ENCODE measurements at regions not wholly inside any gene's neighbourhood (a gene's known extent, or its start where the extent isn't known, plus 50 kb on each side); places are given as distances from the start of the nearest gene placed in this dataset.
A peak's percentile ranks its signal among the peaks of the same experiment; 100 is the strongest.
"Not testable (repeated sequence)": the region's sequence is repeated elsewhere in the genome, so short reads cannot be mapped to it uniquely, and the experiment has no call there.

DNA sequence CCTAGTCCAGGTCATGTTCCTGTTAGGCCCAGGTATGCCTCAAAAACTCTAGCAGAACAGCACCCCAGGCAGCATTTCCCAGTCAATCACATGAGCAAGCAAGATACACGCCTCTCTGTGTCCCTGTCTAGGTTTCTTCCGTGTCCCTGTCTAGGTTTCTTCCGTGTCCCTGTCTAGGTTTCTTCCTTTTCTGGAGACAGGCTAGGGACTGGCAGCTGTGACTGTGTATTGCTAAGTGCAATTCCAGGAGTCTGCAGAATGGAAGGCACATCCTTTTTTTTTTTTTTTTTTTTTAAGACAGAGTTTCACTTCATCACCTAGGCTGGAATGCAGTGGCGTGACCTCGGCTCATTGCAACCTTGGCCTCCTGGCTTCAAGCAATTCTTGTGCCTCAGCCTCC, 77.6 kb downstream of the SETD4 start:
- no peak for DNase-seq (ENCODE audit: low spot score)

DNA sequence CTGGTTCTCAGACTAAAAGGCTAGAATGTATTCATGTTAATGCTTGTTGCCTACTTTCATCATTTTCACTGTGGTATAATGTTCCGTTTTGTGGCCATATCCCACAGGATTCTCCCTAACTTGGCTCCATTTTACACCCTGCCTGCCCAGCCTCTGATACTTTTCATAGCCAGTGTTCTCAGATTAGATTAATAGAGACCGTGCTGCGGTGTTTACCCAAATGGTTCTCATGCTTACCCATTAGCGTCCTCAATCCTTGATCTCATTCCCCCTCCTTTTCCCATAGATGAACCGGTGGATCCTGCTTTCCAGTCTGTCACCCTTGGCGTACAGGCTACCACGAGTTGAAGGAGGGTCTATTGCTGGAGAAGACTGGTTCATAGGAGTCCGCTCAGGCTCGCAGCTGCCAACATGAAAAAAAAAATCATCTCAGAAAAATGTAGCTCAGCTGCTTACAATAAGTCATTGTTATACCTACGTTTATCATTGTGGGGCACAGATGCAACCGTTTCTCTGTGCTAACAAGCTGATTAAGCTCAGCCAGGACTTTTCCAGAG, 78.7 kb downstream of the SETD4 start:
- DNase-seq (ENCODE audit: low spot score): no peak

DNA sequence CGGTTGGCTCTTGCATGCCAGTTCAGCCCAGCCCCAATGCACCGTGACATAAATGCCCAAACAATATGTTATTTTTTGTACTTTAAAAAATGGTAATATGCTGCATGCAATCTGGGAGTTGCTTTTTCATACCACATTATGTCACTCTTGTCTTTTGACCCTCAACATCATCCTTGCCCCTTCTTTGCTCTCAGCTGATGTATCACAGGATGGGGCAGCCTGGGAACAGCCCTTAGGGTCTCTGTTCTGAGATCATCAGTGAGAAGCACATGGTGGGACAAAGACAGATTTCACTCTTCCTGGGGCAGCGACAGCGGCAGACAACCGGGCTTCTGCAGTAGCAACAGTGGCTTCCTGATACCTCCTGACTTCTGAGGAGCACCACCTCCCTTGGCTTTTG, 79.5 kb downstream of the SETD4 start:
- DNase-seq (ENCODE audit: low spot score): no peak

DNA sequence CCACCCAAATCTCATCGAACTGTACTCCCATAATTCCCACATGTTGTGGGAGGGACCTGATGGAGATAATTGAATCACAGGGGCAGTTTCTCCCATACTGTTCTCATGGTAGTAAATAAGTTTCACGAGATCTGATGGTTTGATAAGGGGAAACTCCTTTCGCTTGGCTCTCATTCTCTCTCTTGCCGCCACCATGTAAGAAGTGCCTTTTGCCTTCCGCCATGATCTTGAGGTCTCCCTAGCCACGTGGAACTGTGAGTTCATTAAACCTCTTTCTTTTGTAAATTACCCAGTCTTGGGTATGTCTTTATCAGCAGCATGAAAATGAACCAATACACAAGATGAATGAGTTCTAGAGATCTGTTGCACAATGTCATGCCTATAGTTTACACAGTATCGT, 82.5 kb downstream of the SETD4 start:
- not testable (repeated sequence) for DNase-seq (ENCODE audit: low spot score)

DNA sequence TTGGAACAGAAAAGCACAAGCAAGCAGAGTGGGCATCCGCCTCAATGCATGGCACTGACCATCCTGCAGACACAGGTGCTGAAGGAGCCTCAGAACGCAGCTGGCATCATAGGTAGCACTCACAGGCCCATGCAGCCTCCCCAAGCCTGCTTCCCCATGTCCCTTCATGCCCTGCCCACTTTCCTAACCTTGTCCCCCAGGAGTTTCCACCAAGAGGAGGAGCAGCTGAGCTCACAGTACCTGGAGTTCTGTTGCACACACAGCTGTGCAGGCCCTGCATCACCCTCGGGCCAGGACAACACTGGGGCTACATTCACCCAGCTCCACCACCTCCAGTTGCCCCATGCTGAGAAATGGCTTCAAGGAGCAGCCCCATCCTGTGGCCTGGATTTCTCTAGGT, 83.4 kb downstream of the SETD4 start:
- no peak for DNase-seq (ENCODE audit: low spot score)

DNA sequence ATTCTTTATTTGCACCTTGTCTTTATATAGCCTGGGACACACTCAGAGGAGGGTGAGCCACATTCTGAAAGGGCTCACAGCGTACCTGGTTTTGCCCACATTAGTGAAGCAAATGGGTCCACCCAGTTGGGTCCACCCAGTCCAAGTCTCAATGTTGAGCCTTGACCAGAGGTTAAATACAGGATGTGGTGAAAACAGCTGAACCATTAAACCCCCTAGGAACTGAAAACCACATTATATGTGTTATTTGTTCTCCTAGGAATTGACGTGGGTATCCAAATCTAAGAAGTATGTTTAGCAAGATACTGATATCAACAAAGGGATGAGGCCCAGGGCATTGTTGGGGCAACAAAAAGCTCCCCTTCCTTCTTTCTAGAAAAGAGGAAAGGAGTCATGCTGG, 83.8 kb downstream of the SETD4 start:
- DNase-seq (ENCODE audit: low spot score): no peak

DNA sequence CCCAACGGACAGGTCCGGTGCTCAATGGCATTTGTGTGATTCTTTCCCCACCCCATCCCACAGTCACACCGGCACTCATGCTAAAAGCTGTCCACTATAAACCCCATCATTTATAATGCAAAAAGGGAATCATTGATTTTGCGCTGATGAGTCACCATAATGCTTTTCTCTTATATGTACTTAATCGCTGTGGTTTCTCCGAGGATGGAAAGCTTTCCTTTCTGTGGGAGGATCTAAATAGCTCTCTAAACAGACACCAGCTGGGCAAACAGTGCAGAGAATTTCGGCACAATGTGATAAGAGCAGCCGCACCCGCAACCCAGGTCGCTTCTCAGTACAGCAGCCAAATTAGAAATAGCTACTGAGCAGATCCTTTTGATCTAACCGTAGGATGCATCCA, 85.6 kb downstream of the SETD4 start:
- no peak for DNase-seq (ENCODE audit: low spot score)

DNA sequence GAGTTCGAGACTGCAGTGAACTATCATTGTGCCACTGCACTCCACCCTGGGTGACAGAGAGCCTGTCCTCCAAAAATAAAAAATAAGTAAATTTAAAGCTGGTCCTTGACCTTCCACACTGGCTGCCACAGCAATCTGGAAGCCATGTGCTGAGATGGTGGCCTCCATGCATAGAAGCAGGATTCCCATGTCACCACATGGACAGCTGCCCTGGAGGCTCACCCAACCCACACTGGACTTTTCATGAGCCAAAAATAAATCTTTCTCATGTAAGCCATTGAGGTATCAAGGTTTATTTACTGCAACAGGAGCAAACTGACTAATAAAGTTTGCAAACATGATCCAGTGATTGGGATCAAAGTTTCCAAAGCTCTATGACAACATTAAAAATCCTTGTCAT, 88.5 kb downstream of the SETD4 start:
- DNase-seq (ENCODE audit: low spot score): no peak

DNA sequence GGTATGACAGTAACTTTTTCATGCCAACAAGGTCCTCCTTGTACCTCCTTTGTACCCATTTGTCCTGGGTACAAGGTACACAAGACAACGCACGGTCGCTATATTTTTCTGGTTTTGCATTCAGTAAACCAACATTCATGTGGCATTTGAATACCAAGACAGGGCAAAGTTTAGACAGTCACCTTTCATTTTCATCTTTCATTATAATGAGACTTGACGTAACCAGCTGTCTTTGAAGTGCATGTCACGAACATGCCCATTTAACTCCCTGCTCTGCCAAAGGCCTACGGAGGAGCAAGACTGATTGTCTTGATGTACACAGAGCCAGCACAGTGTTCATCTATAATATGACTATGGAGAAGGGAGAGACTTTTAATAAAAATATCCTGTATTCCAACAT, 91.0 kb downstream of the SETD4 start:
- no peak for DNase-seq (ENCODE audit: low spot score)

DNA sequence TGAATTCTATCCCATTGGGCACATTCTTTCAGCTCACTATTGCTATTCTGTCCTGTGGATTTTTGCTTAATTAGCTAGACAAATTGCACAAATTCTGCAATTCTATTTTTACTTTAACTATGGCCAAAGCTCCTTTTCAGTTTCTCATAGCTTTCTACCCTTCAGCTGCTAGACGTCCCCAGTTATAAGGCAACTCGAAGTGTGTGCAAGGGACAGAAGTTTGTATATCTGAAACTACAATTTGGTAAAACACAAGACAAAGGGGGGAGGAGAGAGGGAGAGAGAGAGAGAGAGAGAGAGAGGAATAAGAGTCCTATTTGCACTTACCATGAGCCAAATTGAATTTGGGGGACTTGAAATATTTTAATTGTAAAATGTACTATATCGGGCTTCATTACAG, 91.8 kb downstream of the SETD4 start:
- DNase-seq (ENCODE audit: low spot score): no peak

DNA sequence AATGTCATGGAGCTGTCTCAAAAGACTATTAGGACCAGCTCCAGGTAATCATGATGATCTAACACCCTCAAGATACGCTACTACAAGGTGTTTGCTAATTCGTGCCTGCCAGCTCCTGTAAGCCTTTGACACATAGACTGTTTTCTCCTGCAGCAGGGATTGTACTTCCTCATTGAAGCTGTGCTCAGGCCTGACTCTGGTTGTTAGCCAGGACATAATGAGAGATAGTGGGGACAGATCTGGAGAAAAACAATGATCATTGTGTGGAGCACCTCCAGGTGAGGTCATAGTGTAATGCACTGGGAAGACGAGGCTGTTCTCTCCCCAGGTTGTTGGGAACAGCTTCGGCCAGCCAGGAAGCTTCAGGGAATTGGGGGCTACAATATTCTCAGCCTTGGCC, 94.6 kb downstream of the SETD4 start:
- no peak for DNase-seq (ENCODE audit: low spot score)

DNA sequence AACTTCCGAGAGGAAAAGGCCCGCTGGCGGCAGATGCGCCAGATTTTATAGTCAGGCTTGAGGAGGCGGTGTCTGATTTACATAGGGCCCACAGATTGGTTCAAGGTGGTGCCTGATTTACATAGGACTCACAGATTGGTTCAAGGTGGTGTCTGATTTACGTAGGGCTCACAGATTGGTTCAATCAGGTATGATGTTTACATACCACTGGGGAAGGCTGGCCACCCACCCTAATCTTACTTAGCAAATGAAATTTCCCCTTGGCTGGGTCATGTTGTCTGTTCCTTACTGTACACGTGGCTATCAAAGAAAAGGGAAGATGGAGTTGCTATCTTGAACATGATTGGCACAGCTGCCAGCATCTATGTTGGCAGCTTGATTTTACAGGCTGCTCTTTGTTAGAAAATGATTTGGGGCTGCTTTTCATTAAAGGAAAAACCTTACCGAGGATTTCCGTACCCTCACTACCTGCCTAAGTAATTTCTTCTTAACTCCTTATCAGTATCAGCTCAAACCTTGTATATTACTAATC, 96.3 kb downstream of the SETD4 start:
- no peak for DNase-seq (ENCODE audit: low spot score)

DNA sequence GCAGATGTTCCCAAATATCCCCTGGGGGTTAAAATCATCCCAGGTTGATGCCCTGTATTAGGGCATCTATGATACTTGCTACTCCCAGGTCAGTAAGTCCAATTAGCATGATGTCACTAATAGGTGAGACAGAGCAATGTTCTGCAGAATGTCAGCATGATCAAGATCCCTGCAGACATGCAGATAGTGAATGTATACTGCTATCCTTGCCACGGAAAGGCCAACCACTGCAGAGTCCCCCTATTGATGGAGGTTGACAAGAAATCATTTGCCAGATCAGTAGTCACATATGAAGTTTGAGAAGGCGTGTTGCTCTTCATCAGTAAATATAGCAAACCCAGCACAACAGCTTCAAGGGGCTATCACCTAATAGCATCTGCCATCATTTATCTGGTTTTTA, 97.4 kb downstream of the SETD4 start:
- DNase-seq (ENCODE audit: low spot score): no peak

DNA sequence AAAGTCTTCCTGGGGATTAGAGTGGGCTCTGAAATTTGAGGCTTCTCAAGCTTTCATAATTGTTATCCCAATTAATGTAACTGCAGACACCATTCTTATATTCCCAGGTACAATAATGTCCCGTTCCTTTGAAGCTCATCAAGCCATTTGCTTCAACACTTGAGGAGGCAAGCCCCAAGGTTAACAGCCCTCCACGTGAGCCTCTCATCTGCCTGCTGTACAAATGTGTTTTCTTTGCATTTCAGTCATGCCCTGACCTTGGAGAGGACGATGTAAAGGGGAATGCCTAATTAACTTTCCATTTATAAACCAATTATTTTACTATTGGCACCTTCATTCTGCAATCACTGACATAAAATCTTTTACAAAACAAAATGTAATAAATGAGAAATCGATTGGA, 106.3 kb downstream of the SETD4 start:
- no peak for DNase-seq (ENCODE audit: low spot score)

DNA sequence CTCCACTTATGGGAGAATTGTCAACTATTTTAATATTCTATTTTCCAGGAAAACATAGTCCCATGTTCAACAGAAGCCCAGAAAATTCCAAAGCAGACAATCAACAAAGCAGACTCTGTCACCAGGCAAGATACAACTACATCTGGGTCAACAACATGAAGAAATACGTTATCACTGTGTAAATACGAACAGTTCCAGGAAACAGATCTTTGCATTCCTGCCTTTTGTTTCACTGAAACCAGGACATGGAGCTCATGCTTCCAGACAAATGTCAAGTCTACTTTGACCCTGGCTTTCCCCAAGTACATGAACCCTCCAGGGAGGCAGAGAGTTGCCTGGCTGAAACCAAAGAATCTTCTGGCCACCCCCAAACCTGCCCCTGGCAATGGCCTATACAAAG, 106.7 kb downstream of the SETD4 start:
- DNase-seq (ENCODE audit: low spot score): no peak

DNA sequence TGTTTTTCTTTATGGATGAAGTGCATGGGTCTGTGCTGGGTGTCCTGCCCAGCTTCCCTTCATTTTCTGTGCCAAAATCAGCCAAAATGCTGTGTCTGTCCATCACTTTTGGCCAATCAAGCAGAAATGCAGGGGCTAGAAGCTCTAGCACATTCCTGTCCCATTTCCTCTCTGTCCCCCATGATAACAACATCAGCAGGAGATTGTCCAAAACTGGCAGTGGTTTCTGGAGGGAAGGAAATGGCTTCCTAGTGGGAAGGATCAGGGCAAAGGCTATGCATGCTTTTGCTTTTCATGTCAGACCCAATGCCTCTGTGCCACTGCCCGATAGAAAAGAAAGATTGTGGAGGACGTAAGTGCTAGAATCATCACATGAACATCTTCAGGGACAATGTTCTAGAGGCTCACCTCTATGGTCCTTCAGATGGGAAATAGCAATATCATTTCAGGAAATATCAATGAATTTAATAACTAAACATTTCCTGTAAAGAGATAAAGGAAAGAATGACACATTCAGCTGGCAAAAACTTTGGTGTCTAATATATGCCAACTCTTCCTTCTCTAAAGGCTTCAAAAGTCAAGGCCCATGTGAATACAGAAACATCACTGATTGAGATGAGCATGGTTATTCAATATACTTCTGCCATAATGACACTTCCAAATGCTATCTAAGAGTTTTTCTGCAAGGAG, 107.5 kb downstream of the SETD4 start:
- no peak for DNase-seq (ENCODE audit: low spot score)

DNA sequence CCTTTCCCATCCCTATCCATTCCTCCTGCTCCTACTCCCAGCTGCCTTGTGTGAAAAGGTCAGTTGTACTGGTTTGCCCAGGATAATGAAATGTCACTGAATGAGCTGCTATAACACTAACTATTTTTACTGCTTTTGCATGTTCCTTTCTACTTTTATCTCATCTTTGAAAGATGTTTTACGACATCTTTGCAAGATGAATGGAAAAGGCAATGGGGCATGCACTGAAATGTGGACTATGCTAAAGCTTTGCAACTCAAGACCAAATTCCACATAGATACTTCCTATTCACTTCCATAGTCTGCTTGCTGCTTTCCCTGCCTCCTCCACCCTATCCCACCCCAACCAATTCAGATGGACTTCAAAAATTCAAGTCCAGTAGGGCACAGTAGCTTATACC, 111.3 kb downstream of the SETD4 start:
- no peak for DNase-seq (ENCODE audit: low spot score)

DNA sequence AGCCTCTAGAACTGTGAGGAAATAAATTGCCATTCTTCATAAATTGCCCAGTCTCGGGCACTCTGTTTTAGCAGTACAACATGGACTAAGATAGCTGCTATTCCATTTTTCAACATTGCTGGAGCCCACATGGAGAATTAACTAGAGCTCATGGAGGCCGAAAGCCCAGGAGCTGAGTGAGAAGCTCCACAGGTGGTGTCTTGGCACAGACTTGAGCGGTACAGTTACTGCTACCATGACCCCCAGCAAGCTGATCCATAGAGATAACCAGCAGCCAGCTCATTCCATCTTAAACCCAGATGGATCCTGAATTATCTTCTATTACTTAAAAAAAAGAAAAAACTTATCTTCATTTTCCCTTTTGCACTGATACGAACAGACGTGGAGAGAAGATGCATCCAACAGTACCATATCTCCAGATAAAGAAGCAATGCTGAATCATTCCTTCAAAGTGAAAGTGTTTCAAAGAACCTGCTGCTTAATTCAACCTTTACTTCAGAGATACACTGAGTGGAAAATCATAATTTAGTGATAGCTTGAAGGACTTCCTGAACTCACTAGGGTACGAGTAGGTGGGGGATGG, 115.1 kb downstream of the SETD4 start:
- no peak for DNase-seq (ENCODE audit: low spot score)

DNA sequence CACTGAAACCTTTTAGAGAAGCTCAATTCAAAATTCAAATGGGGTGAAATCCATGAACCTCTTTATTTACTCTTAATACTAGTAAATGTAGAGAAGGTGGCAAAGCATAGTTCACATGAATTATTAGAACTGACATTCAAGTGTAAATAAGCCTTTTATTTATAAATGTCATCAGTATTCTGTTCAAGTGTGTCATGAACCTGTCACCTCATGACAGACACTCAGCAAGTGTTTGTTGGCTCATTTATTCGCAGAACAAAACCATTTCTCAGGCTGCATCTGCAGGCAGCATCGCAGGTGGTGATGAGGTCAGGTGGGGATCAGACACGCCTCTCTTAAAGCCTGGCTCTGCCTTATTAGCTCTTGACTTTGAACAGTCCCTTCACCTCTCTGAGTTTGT, 116.6 kb downstream of the SETD4 start:
- DNase-seq (ENCODE audit: low spot score): no peak

DNA sequence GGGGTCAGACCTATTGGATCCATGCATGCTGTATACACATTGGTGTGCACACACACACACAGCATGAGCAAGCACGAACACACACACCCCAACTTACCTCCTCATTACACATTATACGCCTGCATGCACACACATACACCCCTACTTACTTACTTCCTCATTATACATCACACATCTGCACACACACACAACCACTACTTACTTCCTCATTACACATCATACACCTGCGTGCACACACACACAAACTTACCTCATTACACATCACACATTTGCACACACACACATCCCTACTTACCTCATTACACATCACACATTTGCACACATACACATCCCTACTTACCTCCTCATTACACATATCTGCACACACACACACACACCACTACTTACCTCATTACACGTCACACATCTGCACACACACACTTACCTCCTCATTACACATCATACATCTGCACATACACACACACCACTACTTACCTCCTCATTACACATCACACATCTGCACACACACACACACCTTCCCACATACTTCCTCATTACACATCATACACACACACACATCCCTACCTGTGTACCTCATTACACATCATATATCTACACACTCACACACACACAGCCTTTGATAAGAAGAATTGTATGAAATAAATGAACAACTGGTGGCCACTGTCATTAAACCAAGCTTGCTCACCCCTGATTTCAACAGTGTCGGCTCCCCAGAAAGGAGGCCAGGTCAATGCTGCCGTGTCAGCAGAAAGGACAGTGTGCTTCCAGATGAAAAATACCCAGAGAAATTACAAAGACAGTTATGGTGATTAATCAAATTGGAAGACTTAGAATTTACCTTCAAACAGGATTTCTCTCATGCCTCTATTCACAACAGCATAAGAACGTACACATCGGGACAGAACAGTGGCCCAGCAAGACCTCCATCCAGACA, 117.8 kb downstream of the SETD4 start:
- no peak for DNase-seq (ENCODE audit: low spot score)

DNA sequence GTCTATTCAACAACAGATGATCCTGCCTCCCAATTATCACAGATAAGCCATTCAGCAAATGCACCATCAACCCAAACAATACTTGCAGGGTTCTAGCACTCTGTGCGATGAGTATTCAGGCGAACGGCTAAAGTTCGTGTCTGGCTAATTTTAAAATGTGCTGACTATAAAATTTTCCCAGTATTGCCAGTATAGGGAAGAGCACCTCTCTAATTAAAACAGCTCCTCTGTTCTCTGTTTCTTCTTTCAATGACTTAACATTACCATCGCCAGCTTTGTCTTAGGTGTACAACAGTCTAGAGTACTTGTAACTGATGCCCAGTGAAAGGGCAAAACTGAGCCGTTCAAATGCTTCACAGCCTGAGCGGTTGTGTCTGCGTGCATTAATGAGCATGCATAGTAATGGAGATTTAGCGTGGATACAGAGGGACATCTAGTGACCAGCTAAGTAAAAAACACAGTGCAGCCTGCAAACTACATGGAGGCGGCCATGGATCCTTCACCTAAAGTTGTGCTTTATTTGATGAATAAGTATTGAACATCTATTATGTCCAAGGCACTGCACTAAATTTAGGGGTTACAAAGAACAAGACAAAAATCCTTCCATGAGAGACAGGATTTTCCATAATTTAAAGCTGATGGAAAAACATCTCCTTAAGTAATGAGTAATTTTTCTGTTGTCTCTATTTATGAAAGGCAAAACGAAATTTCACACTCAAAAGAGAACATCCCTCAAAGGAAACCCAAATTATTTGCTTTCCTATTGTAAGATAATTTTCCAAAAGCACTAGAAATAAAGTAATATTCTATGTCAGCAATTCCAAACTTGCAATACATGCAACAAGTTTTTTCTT, 120.0 kb downstream of the SETD4 start:
- DNase-seq (ENCODE audit: low spot score): peak; percentile 3

DNA sequence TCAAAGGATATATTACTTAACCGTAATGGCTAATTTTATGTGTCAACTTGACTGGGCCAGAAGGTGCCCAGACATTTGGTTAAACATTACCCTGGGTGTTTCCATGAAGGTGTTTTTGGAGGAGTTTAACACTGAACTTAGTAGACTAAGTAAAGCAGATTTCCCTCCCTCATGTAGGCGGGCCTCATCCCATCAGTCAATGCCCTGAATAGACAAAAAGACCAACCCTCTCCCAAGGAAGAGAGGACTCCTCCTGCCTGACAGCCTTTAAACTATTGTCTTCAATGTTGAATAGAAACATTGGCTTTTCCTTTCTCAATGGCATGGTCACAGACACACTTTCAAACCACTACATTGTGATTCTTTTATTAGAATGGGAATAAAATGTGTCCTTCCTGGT, 121.9 kb downstream of the SETD4 start:
- DNase-seq (ENCODE audit: low spot score): no peak

Measured in CD4-positive, alpha-beta T cell treated with Interleukin-2 at 100 ng/mL for 4 hours (primary cell).